ENCODE measurements at regions not wholly inside any gene's neighbourhood (a gene's known extent, or its start where the extent isn't known, plus 50 kb on each side); places are given as distances from the start of the nearest gene placed in this dataset.

- no peak for ATAC-seq (ENCODE audit: low read depth)
- DNase-seq: no peak
- no peaks in the 10 kb centered on the region for H3K4me1 ChIP-seq (ENCODE audit: control insufficient read depth in 2 of 2, insufficient read depth in 2 of 2, low read length in 2 of 2)
- H2AFZ ChIP-seq (ENCODE audit: insufficient read depth, low read depth, low read length, poor library complexity, severe bottlenecking): no peak overlapping the region
- Mint-ChIP-seq H3K9me3 (ENCODE audit: insufficient read depth) (peaks cover 3% of the 10 kb centered on the region), H3K27me3 (no peaks in the 10 kb centered on the region), H3K4me3 (no peak overlapping the region), H3K4me1 (no peaks in the 10 kb centered on the region), H3K27ac (no peak overlapping the region)
- intact Hi-C loops (cut with micrococcal nuclease): no loop called here
- no peak for TF ChIP-seq EZH2 (IDR thresholded peaks at IDR 0.05; ENCODE audit: borderline replicate concordance, insufficient read depth, low read depth, low read length, poor library complexity, severe bottlenecking)
- TF ChIP-seq CTCF (IDR thresholded peaks at IDR 0.05): no peak
- H3K27me3 ChIP-seq (replicated peaks in 1 of 4; ENCODE audit: control extremely low read depth in 1 of 4, control insufficient read depth in 3 of 4, insufficient read depth in 4 of 4, low read length in 3 of 4): no peaks in the 10 kb centered on the region
- H3K27ac ChIP-seq (ENCODE audit: low read length in 2 of 2): no peak overlapping the region
- no peak overlapping the region for H3K4me2 ChIP-seq (replicated peaks; ENCODE audit: low read depth, low read length, poor library complexity, severe bottlenecking)
- no peak overlapping the region for H3K4me3 ChIP-seq (ENCODE audit: control extremely low read depth in 1 of 5, extremely low read depth in 1 of 5, insufficient read depth in 1 of 5, low read depth in 2 of 5, low read length in 4 of 5)
- H3K9me3 ChIP-seq (ENCODE audit: control extremely low read depth in 1 of 3, control insufficient read depth in 2 of 3, insufficient read depth in 1 of 3, low read length in 2 of 3): no peaks in the 10 kb centered on the region
- no peaks in the 10 kb centered on the region for H4K20me1 ChIP-seq (ENCODE audit: control insufficient read depth, insufficient read depth, low read length, poor library complexity, severe bottlenecking)
- CTCF ChIA-PET: no interaction called here
- H3K9ac ChIP-seq (ENCODE audit: low read length): no peak overlapping the region
- no peaks in the 10 kb centered on the region for H3K36me3 ChIP-seq (replicated peaks in 1 of 2; ENCODE audit: control extremely low read depth in 1 of 2, control insufficient read depth in 1 of 2, extremely low read depth in 1 of 2, insufficient read depth in 2 of 2, low read length in 1 of 2)
- H3K79me2 ChIP-seq (ENCODE audit: control insufficient read depth, insufficient read depth, low read length): no peaks in the 10 kb centered on the region
- POLR2A ChIA-PET: no interaction called here
Measured at GRCh38 chr5:91820874-91821273, 437.8 kb upstream of the ARRDC3 start.

- Histone ChIP-seq H3K79me2 (ENCODE audit: control insufficient read depth, insufficient read depth, low read length) (no peaks in the 10 kb centered on the region), H3K36me3 (replicated peaks in 1 of 2; ENCODE audit: control extremely low read depth in 1 of 2, control insufficient read depth in 1 of 2, extremely low read depth in 1 of 2, insufficient read depth in 2 of 2, low read length in 1 of 2) (no peaks in the 10 kb centered on the region), H3K9me3 (ENCODE audit: control extremely low read depth in 1 of 3, control insufficient read depth in 2 of 3, insufficient read depth in 1 of 3, low read length in 2 of 3) (no peaks in the 10 kb centered on the region), H3K4me3 (ENCODE audit: control extremely low read depth in 1 of 5, extremely low read depth in 1 of 5, insufficient read depth in 1 of 5, low read depth in 2 of 5, low read length in 4 of 5) (no peak overlapping the region), H3K4me2 (replicated peaks; ENCODE audit: low read depth, low read length, poor library complexity, severe bottlenecking) (no peak overlapping the region), H3K9ac (ENCODE audit: low read length) (no peak overlapping the region), H3K27me3 (replicated peaks in 1 of 4; ENCODE audit: control extremely low read depth in 1 of 4, control insufficient read depth in 3 of 4, insufficient read depth in 4 of 4, low read length in 3 of 4) (no peaks in the 10 kb centered on the region), H3K27ac (ENCODE audit: low read length in 2 of 2) (no peak overlapping the region), H4K20me1 (ENCODE audit: control insufficient read depth, insufficient read depth, low read length, poor library complexity, severe bottlenecking) (no peaks in the 10 kb centered on the region), H3K4me1 (ENCODE audit: control insufficient read depth in 2 of 2, insufficient read depth in 2 of 2, low read length in 2 of 2) (no peaks in the 10 kb centered on the region), H2AFZ (ENCODE audit: insufficient read depth, low read depth, low read length, poor library complexity, severe bottlenecking) (no peak overlapping the region)
- Mint-ChIP-seq H3K27ac (no peak overlapping the region), H3K27me3 (no peaks in the 10 kb centered on the region), H3K4me3 (no peak overlapping the region), H3K4me1 (no peaks in the 10 kb centered on the region), H3K9me3 (ENCODE audit: insufficient read depth) (peaks cover 3% of the 10 kb centered on the region)
- POLR2A ChIA-PET: no interaction called here
- DNase-seq (no peak), ATAC-seq (ENCODE audit: low read depth) (no peak)
- intact Hi-C loops (cut with micrococcal nuclease): no loop called here
- WGBS (ENCODE audit: insufficient coverage): no CpG with 5 or more reads among the region's 1 CpG
- CTCF ChIA-PET: no interaction called here
- TF ChIP-seq EZH2 (IDR thresholded peaks at IDR 0.05; ENCODE audit: borderline replicate concordance, insufficient read depth, low read depth, low read length, poor library complexity, severe bottlenecking) (no peak), CTCF (IDR thresholded peaks at IDR 0.05) (no peak)
Measured at GRCh38 chr5:91816681-91817080, 433.6 kb upstream of the ARRDC3 start.

Data from B cell (primary cell).